ENCODE measurements at regions not wholly inside any gene's neighbourhood (a gene's known extent, or its start where the extent isn't known, plus 50 kb on each side); places are given as distances from the start of the nearest gene placed in this dataset.

DNA sequence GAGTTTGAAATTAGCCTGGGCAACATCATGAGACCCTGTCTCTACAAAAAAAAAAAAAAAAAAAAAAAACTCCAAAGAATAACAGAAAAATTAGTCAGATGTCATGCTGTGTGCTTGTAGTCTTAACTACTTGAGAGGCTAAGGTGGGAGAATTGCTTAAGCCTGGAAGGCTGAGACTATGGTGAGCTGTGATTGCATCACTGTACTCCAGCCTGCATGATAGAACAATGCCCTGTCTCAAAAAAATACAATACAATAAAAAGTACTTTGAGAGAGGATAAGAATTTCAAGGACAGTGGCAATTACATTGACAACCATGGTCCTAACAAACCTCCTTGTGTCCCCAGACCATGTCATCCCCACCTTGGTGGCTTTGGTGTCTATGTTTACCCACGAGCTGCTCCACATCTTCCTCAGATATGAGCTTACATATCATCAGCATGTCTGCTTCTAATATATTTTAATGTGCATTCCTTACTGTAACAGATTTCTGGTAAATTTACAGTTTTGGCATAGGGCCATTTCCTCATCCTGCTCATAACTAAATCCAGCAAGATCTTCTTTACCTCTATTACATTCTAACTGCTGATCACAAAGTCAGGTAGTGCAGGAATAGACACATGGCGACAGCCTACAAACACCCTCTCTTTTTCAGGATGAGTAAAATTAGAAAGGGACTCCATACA, 437.7 kb upstream of the HNRNPA3 start:
- no peak overlapping the region for H3K27ac ChIP-seq
- intact Hi-C loops (cut with DNase I) = no loop called here
- TF ChIP-seq, protein P1, sequence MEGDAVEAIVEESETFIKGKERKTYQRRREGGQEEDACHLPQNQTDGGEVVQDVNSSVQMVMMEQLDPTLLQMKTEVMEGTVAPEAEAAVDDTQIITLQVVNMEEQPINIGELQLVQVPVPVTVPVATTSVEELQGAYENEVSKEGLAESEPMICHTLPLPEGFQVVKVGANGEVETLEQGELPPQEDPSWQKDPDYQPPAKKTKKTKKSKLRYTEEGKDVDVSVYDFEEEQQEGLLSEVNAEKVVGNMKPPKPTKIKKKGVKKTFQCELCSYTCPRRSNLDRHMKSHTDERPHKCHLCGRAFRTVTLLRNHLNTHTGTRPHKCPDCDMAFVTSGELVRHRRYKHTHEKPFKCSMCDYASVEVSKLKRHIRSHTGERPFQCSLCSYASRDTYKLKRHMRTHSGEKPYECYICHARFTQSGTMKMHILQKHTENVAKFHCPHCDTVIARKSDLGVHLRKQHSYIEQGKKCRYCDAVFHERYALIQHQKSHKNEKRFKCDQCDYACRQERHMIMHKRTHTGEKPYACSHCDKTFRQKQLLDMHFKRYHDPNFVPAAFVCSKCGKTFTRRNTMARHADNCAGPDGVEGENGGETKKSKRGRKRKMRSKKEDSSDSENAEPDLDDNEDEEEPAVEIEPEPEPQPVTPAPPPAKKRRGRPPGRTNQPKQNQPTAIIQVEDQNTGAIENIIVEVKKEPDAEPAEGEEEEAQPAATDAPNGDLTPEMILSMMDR (IDR thresholded peaks at IDR 0.05) = no peak
- H3K36me3 ChIP-seq = no peaks in the 10 kb centered on the region
- no peaks in the 10 kb centered on the region for H3K27me3 ChIP-seq
- peaks cover 0 to 9% of the 10 kb centered on the region in 2 donors for H3K9me3 ChIP-seq
- ATAC-seq (no peak), DNase-seq (no peak)
- no peak overlapping the region for H3K4me3 ChIP-seq
- no peaks in the 10 kb centered on the region for H3K4me1 ChIP-seq

DNA sequence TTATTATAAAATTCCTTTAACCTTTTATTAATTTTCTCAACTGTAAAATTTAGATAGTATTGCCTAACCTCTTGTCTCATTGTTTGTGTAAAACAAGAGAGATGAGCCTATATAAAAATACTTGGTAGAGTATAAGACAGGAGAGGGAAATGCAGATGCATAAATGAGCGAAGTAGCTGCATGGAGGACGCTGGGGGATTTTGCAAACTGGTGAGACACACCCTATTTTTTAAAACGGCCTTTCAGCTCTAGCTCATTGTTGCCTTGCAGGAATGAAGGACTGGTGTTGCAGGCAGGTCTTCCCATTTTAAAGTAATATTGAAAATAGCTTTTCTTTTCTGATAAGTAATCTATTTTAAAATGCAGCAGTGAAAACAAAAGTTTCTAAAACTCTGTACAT, 435.3 kb upstream of the HNRNPA3 start:
- Histone ChIP-seq H3K4me3 (no peak overlapping the region), H3K36me3 (no peaks in the 10 kb centered on the region), H3K9me3 (peaks cover 0 to 17% of the 10 kb centered on the region in 2 donors), H3K27me3 (no peaks in the 10 kb centered on the region), H3K27ac (no peak overlapping the region), H3K4me1 (no peaks in the 10 kb centered on the region)
- ATAC-seq (no peak), DNase-seq (no peak)
- intact Hi-C loops (cut with DNase I) = no loop called here
- TF ChIP-seq, protein P1 (IDR thresholded peaks at IDR 0.05) = no peak

DNA sequence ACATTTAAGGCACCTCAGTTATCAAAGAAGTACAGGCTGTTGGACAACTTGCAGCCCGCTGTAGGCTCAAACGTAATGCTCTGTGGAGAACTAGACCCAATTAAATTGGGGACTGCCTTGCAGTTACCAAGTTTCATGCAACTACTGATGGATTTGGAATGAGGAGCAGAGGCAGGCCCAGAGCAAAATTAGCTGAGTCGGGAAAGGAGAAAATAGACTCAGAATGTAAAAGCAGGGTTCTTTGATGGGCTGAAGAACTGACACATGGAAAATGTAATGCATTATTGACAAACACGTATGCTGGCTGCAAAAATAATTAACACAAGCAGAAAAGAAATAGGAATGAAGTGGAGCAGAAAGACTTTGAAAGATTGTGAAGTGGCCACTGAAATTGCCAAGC, 432.7 kb upstream of the HNRNPA3 start:
- no peak overlapping the region for H3K27ac ChIP-seq
- H3K4me3 ChIP-seq = no peak overlapping the region
- DNase-seq = no peak
- H3K36me3 ChIP-seq = no peaks in the 10 kb centered on the region
- peaks cover 0 to 8% of the 10 kb centered on the region in 2 donors for H3K9me3 ChIP-seq
- ATAC-seq = no peak
- intact Hi-C loops (cut with DNase I) = no loop called here
- no peaks in the 10 kb centered on the region for H3K27me3 ChIP-seq
- TF ChIP-seq, protein P1 (IDR thresholded peaks at IDR 0.05) = no peak
- H3K4me1 ChIP-seq = no peaks in the 10 kb centered on the region

DNA sequence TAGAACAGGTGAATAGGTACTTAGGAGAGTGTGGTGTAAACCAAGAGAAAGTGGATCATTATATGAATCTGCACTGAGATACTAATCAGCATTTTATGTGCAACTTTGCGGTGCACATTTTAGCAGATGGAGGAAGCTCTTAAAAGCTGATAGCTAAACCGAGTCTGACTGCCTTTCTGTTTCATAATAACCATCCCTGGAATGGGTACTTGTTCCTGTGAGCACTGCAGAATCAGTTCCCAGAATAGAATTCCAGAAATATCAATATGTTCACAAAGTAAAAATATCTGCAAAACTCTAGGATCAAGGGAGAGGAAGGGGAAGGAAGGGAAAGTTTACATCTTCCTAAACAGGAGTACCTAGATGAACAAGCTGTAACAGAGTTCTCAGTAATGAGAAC, 432.2 kb upstream of the HNRNPA3 start:
- DNase-seq (no peak), ATAC-seq (no peak)
- Histone ChIP-seq H3K4me3 (no peak overlapping the region), H3K27ac (no peak overlapping the region), H3K27me3 (no peaks in the 10 kb centered on the region), H3K9me3 (peaks cover 0 to 8% of the 10 kb centered on the region in 2 donors), H3K4me1 (no peaks in the 10 kb centered on the region), H3K36me3 (no peaks in the 10 kb centered on the region)
- TF ChIP-seq, protein P1 (IDR thresholded peaks at IDR 0.05) = no peak
- intact Hi-C loops (cut with DNase I) = no loop called here

DNA sequence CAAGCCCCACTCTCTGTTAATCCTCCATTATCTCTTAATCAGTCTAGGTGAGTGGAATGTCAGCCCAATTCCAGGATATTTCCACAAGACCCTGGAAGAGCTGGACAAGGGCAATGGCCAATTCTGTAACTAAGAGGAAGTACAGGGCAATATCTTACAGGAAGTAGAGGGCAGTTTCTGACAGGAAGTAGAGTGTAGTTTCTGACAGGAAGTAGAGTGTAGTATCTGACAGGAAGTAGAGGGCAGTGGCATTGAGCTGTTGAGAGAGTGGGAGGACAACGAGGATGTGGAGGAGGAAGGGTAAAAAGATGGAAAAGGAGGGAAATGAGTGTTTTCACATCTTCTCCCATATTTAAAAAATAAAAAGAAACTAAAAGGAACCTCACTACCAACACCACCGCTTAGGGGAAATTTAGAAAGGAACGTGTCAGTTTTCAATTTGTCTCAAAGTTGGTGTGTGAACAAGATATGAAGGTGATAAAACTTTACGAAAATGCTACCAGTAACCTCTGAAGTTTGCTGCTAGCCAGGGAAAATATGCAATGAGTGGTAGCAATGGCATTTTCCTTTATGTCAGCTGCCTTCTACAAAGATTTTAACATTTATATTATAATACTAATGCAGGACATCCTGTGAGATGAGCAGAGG, 430.9 kb upstream of the HNRNPA3 start:
- no peaks in the 10 kb centered on the region for H3K36me3 ChIP-seq
- intact Hi-C loops (cut with DNase I) = no loop called here
- no peaks in the 10 kb centered on the region for H3K27me3 ChIP-seq
- H3K4me1 ChIP-seq = no peaks in the 10 kb centered on the region
- no peak overlapping the region for H3K4me3 ChIP-seq
- DNase-seq (no peak), ATAC-seq (no peak)
- H3K9me3 ChIP-seq = peaks cover 0 to 8% of the 10 kb centered on the region in 2 donors
- no peak overlapping the region for H3K27ac ChIP-seq
- TF ChIP-seq, protein P1 (IDR thresholded peaks at IDR 0.05) = no peak

Measured in left lung (tissue), 4 donors.